ENCODE measurements at regions not wholly inside any gene's neighbourhood (a gene's known extent, or its start where the extent isn't known, plus 50 kb on each side); places are given as distances from the start of the nearest gene placed in this dataset.
A peak's percentile ranks its signal among the peaks of the same experiment; 100 is the strongest.
"Not testable (repeated sequence)": the region's sequence is repeated elsewhere in the genome, so short reads cannot be mapped to it uniquely, and the experiment has no call there.

- H3K27me3 Mint-ChIP-seq (ENCODE audit: low read depth): no peaks in the 10 kb centered on the region
- peaks cover 42% of the 10 kb centered on the region for H3K36me3 Mint-ChIP-seq (ENCODE audit: low read depth)
- peak overlapping the region; percentile 51 for H3K4me3 Mint-ChIP-seq
- H3K9me3 Mint-ChIP-seq: no peaks in the 10 kb centered on the region
- H3K4me1 Mint-ChIP-seq (ENCODE audit: low read depth): peaks cover 51% of the 10 kb centered on the region
- peak overlapping the region; percentile 78 for H3K27ac Mint-ChIP-seq
These were observed 422.9 kb upstream of the AMELY start for GRCh38 chrY:7334449-7334848.

- Mint-ChIP-seq H3K9me3 (no peaks in the 10 kb centered on the region), H3K27me3 (ENCODE audit: low read depth) (no peaks in the 10 kb centered on the region), H3K27ac (peak overlapping the region; percentile 86), H3K36me3 (ENCODE audit: low read depth) (peaks cover 42% of the 10 kb centered on the region), H3K4me3 (peak overlapping the region; percentile 67), H3K4me1 (ENCODE audit: low read depth) (peaks cover 43% of the 10 kb centered on the region)
These were observed 415.0 kb upstream of the AMELY start for GRCh38 chrY:7326296-7327246.

- H3K27ac Mint-ChIP-seq: peak overlapping the region; percentile 86
- no peaks in the 10 kb centered on the region for H3K27me3 Mint-ChIP-seq (ENCODE audit: low read depth)
- H3K36me3 Mint-ChIP-seq (ENCODE audit: low read depth): peaks cover 43% of the 10 kb centered on the region
- peaks cover 45% of the 10 kb centered on the region for H3K4me1 Mint-ChIP-seq (ENCODE audit: low read depth)
- no peak overlapping the region for H3K4me3 Mint-ChIP-seq
- no peaks in the 10 kb centered on the region for H3K9me3 Mint-ChIP-seq
These were observed 414.0 kb upstream of the AMELY start for GRCh38 chrY:7325531-7325930.

- Mint-ChIP-seq H3K4me3 (no peak overlapping the region), H3K27me3 (ENCODE audit: low read depth) (no peaks in the 10 kb centered on the region), H3K36me3 (ENCODE audit: low read depth) (peaks cover 43% of the 10 kb centered on the region), H3K4me1 (ENCODE audit: low read depth) (peaks cover 57% of the 10 kb centered on the region), H3K9me3 (no peaks in the 10 kb centered on the region), H3K27ac (no peak overlapping the region)
These were observed 409.2 kb upstream of the AMELY start for GRCh38 chrY:7320751-7321150.

- not testable (repeated sequence) for H3K4me3 Mint-ChIP-seq; H3K27me3 Mint-ChIP-seq (ENCODE audit: low read depth); H3K9me3 Mint-ChIP-seq
- Mint-ChIP-seq H3K36me3 (ENCODE audit: low read depth) (peaks cover 44% of the 10 kb centered on the region), H3K4me1 (ENCODE audit: low read depth) (peaks cover 56% of the 10 kb centered on the region), H3K27ac (peak overlapping the region; percentile 60)
These were observed 408.6 kb upstream of the AMELY start for GRCh38 chrY:7320171-7320570.

GRCh38 chrY:7318122-7318521 lies 406.6 kb upstream of the AMELY start:
- H3K4me3 Mint-ChIP-seq: no peak overlapping the region
- H3K9me3 Mint-ChIP-seq: no peaks in the 10 kb centered on the region
- H3K36me3 Mint-ChIP-seq (ENCODE audit: low read depth): peaks cover 38% of the 10 kb centered on the region
- peak overlapping the region; percentile 36 for H3K27ac Mint-ChIP-seq
- no peaks in the 10 kb centered on the region for H3K27me3 Mint-ChIP-seq (ENCODE audit: low read depth)
- peaks cover 53% of the 10 kb centered on the region for H3K4me1 Mint-ChIP-seq (ENCODE audit: low read depth)

- peak overlapping the region; percentile 28 for H3K4me3 Mint-ChIP-seq
- H3K9me3 Mint-ChIP-seq: no peaks in the 10 kb centered on the region
- peaks cover 35% of the 10 kb centered on the region for H3K36me3 Mint-ChIP-seq (ENCODE audit: low read depth)
- no peaks in the 10 kb centered on the region for H3K27me3 Mint-ChIP-seq (ENCODE audit: low read depth)
- peak overlapping the region; percentile 59 for H3K27ac Mint-ChIP-seq
- H3K4me1 Mint-ChIP-seq (ENCODE audit: low read depth): peaks cover 51% of the 10 kb centered on the region
These were observed 406.0 kb upstream of the AMELY start for GRCh38 chrY:7317571-7317970.

- H3K36me3 Mint-ChIP-seq (ENCODE audit: low read depth): peaks cover 32% of the 10 kb centered on the region
- H3K27ac Mint-ChIP-seq: peak overlapping the region; percentile 83
- H3K4me1 Mint-ChIP-seq (ENCODE audit: low read depth): peaks cover 41% of the 10 kb centered on the region
- H3K27me3 Mint-ChIP-seq (ENCODE audit: low read depth): no peaks in the 10 kb centered on the region
- peak overlapping the region; percentile 52 for H3K4me3 Mint-ChIP-seq
- no peaks in the 10 kb centered on the region for H3K9me3 Mint-ChIP-seq
These were observed 399.1 kb upstream of the AMELY start for GRCh38 chrY:7310482-7311269.

GRCh38 chrY:7308816-7309215 lies 397.3 kb upstream of the AMELY start:
- Mint-ChIP-seq H3K4me3 (no peak overlapping the region), H3K27ac (no peak overlapping the region), H3K27me3 (ENCODE audit: low read depth) (no peaks in the 10 kb centered on the region), H3K4me1 (ENCODE audit: low read depth) (peaks cover 43% of the 10 kb centered on the region), H3K9me3 (no peaks in the 10 kb centered on the region), H3K36me3 (ENCODE audit: low read depth) (peaks cover 38% of the 10 kb centered on the region)

- H3K9me3 Mint-ChIP-seq: no peaks in the 10 kb centered on the region
- H3K27ac Mint-ChIP-seq: peak overlapping the region; percentile 78
- peaks cover 39% of the 10 kb centered on the region for H3K4me1 Mint-ChIP-seq (ENCODE audit: low read depth)
- H3K4me3 Mint-ChIP-seq: peak overlapping the region; percentile 38
- peaks cover 35% of the 10 kb centered on the region for H3K36me3 Mint-ChIP-seq (ENCODE audit: low read depth)
- H3K27me3 Mint-ChIP-seq (ENCODE audit: low read depth): no peaks in the 10 kb centered on the region
These were observed 390.8 kb upstream of the AMELY start for GRCh38 chrY:7302306-7302705.

- Mint-ChIP-seq H3K4me1 (ENCODE audit: low read depth) (peaks cover 42% of the 10 kb centered on the region), H3K4me3 (peak overlapping the region; percentile 70), H3K36me3 (ENCODE audit: low read depth) (peaks cover 30% of the 10 kb centered on the region), H3K27ac (peak overlapping the region; percentile 71), H3K27me3 (ENCODE audit: low read depth) (no peaks in the 10 kb centered on the region), H3K9me3 (no peaks in the 10 kb centered on the region)
These were observed 388.4 kb upstream of the AMELY start for GRCh38 chrY:7299960-7300359.

GRCh38 chrY:7292113-7292512 lies 380.6 kb upstream of the AMELY start:
- Mint-ChIP-seq H3K36me3 (ENCODE audit: low read depth) (peaks cover 23% of the 10 kb centered on the region), H3K4me3 (no peak overlapping the region), H3K27me3 (ENCODE audit: low read depth) (no peaks in the 10 kb centered on the region), H3K9me3 (no peaks in the 10 kb centered on the region), H3K4me1 (ENCODE audit: low read depth) (peaks cover 44% of the 10 kb centered on the region), H3K27ac (peak overlapping the region; percentile 31)

- Mint-ChIP-seq H3K4me1 (ENCODE audit: low read depth) (peaks cover 44% of the 10 kb centered on the region), H3K36me3 (ENCODE audit: low read depth) (peaks cover 28% of the 10 kb centered on the region), H3K27ac (peak overlapping the region; percentile 87), H3K4me3 (peak overlapping the region; percentile 77), H3K27me3 (ENCODE audit: low read depth) (no peaks in the 10 kb centered on the region), H3K9me3 (no peaks in the 10 kb centered on the region)
These were observed 378.6 kb upstream of the AMELY start for GRCh38 chrY:7289889-7290833.

GRCh38 chrY:7288611-7289010 lies 377.1 kb upstream of the AMELY start:
- Mint-ChIP-seq H3K4me3 (no peak overlapping the region), H3K27ac (peak overlapping the region; percentile 55), H3K9me3 (no peaks in the 10 kb centered on the region), H3K4me1 (ENCODE audit: low read depth) (peaks cover 52% of the 10 kb centered on the region), H3K36me3 (ENCODE audit: low read depth) (peaks cover 34% of the 10 kb centered on the region), H3K27me3 (ENCODE audit: low read depth) (no peaks in the 10 kb centered on the region)

Measured in T-helper 1 cell treated with Interleukin-12 subunit alpha and Interleukin-12 subunit beta and Interleukin-4 antibody, amounts not matched to agents 30 μg/mL and 1 μg/mL, for 36 hours (primary cell).